Activated CD8-positive, alpha-beta memory T cell treated with anti-CD3 and anti-CD28 coated beads for 1 hour (primary cell): ENCODE measurements at regions not wholly inside any gene's neighbourhood (a gene's known extent, or its start where the extent isn't known, plus 50 kb on each side); places are given as distances from the start of the nearest gene placed in this dataset.
"Not testable (repeated sequence)": the region's sequence is repeated elsewhere in the genome, so short reads cannot be mapped to it uniquely, and the experiment has no call there.

Source experiments
- DNase-seq, 2 donors: peaks; one replicate each; pipeline ENCODE4 v3.0.0-alpha.2; 2020; ENCODE audit warnings: low read depth in 1 of 2; ENCODE audit errors: extremely low read depth in 1 of 2

DNA sequence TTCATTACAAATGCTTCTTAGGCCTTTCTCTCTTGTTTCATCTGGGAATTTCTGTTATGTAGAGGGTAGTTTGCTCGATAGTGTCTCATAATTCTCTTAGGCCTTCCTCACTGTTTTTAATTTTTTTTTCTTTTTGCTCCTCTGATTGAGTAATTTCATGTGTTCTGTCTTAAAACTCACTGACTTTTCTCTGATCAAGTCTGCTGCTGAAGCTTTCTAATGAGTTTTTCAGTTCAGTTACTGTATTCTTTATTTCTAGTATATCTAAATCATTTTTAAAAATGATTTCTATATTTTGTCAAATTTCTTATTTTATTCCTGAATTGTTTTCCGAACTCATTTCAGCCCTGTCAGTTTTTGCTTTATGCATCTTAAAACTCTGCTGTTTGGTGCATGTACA is 228.0 kb downstream of the MID1IP1 start:
- no peak for DNase-seq

DNA sequence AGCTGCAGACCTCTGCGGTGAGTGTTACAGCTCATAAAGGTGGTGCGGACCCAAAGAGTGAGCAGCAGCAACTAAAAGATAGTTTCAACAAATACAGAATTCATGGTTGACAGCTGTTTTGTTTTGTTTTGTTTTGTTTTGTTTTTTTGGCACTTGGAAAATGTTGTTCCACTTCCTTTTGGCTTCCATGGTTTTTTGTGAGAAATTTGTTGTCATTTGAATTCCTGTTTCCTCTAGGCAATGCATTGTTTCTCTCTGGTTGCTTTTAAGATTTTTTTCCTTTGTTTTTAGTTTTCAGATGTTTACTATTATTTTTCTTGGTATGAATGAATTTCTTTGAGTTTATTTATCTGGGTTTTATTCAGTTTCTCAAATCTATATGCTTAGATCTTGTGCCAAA is 229.4 kb downstream of the MID1IP1 start:
- no peak for DNase-seq

GRCh38 chrX:39039890-39040289 is 238.6 kb downstream of the MID1IP1 start:
- DNase-seq, result no peak

DNA sequence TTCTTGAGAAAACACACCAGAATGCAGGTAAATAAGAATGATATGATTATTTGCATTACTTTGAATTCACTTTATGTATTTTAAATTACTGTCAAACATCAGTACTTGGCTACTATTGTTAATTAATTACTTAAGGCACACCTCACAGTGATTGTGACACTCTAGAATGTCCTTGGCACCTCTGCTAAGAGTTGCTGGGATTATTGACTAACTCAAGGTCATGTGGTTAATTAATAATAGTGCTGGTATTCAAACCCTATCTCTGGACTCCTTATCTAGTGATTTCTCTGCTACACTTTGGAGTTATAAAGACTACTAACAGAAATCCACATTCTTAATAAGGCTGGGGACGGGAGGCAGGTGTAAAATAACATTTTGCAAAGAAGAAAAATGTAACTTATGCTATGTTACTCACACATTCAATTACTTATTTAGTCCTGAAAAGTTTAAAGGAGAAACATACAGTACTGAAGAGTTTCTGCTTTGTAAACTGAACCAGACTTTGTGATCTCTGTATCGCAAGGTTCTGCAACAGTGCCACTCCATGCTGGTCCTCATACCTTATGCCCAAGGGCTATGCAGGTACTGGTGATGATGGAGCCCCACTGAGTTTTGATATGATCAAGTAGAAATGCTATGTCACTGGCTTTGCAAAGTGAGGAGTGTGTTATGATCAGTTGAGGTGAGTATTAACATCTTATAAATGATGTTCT is 242.7 kb downstream of the MID1IP1 start:
- no peak for DNase-seq

GRCh38 chrX:39047174-39047573 is 245.9 kb downstream of the MID1IP1 start:
- DNase-seq, result no peak

- DNase-seq, result no peak
Observed at GRCh38 chrX:39049975-39050374, 248.7 kb downstream of the MID1IP1 start.

GRCh38 chrX:39050427-39050826 is 249.2 kb downstream of the MID1IP1 start:
- no peak for DNase-seq

DNA sequence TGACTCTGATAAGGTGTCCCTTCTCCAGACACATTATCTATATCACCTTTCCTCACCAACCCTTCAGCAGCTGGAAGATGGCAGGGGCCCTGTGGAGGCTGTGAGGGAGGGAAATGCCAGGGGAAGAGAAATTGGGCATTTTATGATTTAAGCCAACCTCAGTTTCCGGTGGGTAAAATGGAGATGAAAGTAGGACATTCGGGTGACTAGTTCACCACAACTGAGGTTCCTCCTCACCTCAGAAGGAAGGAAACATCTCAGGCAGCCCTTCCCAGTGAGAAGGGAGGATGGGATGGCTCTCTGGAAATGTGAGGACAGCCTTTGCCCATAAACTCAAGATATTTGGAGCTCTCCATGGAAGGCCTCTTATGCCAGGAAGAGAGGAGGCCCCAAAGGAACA is 251.5 kb downstream of the MID1IP1 start:
- no peak for DNase-seq

GRCh38 chrX:39058724-39059123 is 257.5 kb downstream of the MID1IP1 start:
- no peak for DNase-seq

DNA sequence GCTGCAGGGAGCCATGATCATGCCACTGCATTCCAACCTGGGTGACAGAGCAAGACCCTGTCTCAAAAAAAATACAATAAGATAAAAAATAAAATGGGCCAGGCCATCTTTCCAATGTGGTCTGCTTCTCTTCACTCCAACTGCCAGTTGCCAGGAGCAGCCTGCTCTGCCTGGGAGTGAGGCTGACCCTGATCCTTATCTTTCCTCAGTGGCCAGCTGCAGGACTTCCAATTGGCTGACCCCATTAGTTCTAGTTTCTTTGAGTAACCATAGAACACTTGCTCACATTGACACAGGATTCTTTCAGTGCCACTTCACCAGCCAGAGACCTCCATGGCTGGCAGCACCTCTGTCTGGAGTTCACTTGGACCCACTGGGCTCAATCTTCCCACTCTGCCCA is 258.6 kb downstream of the MID1IP1 start:
- no peak for DNase-seq

- DNase-seq, result no peak
Observed at GRCh38 chrX:39063037-39063436, 261.8 kb downstream of the MID1IP1 start.

DNA sequence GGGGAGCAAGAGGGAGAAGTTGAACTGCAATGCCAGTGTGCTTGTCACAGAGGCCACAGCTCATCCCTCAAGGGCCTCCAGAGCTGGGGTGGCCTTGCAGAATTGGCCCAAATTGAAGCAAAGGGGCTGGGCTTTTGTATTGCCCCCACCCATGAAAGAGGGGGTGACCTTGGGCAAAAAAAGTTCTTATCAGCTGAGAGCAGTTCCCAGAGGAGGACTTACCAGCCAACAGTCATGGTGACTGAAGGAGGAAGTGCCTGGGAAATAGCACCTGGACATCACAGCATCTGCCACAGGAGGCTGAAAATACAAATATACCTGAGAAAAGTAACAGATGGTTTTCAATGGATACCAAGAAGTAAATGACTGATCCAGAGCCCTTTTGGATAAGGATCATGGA is 262.4 kb downstream of the MID1IP1 start:
- DNase-seq, result no peak

DNA sequence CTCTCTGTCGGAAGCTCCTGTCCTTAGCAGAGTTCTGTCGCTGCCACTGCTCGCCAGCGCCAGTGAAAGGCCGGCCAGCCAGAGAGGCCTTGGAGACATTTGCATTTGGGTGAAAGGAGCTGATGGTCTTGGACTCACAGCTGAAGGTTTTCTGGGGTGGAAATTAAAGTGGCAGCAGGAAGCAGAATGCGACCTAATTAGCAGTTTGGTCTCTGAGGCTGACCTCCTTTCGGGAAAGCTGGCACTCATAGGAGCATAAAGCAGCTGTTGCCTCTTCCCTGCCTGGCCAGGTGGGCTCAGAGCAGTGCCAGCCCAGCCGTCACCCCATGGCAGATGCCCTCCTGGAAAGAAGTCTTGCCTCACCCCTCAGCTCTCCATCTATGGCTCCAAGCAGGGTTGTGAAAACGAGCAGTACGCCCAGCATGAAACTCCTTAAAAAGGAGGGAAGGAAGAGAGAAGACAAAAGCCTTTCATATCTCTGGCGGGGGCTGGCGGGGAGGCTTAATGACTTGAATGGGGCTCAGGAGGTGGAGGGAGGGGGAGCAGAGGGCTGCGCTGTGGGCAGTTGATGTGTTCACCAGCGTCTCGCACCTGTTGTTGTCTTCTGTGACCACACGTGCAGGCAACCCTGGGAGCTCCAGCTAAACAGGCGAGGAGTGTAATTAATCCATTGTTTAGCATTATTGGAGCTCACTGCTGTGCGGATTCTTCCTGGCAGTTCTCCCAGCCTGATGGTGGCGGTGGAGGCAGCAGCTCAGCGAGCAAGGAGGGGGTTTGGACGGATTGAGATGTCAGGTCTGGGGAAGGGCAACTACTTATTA is 264.0 kb downstream of the MID1IP1 start:
- DNase-seq, result no peak

GRCh38 chrX:39067866-39068265 is 266.6 kb downstream of the MID1IP1 start:
- no peak for DNase-seq

GRCh38 chrX:39068634-39069033 is 267.4 kb downstream of the MID1IP1 start:
- not testable (repeated sequence) for DNase-seq

DNA sequence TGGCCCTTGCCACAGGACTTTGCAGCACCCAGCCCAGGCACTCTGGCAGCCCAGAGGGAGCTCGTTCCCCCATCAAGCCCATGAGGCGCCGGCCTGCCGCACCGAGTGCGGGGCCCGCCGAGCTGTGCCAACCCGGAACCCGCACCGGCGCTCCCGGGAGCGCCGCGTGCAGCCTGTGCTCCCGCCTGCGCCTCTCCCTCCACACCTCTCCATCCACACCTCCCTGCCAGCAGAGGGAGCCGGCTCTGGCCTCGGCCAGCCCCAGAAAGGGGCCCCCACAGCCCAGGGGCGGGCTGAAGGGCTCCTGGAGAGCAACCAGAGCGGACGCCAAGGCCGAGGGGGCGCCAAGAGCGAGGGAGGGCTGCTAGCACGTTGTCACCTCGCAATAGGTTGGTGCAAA is 268.8 kb downstream of the MID1IP1 start:
- DNase-seq, result no peak

DNA sequence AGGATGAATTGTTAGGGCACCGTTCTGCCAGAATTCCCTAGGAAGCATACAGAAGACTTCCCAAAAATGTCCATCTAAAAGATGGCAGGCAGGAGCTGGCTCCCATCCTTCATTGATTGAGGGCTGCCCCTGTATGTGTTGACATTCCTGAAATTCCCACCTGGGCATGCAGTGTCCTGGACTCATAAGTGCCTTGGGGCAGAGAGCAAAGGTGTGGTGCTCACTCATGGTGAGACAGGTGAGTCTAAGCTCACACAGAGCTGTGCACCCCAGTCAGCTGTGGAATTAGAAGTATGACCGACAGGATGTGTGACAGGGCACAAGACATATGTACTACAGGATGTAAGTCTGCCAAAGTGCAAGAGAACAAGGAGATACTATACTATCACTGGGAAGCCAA is 271.9 kb downstream of the MID1IP1 start:
- DNase-seq, result no peak

- DNase-seq, result no peak
Observed at GRCh38 chrX:39096599-39096998, 295.3 kb downstream of the MID1IP1 start.

- DNase-seq, result no peak
Observed at GRCh38 chrX:39104745-39105144, 303.5 kb downstream of the MID1IP1 start.

GRCh38 chrX:39112143-39112542 is 310.9 kb downstream of the MID1IP1 start:
- DNase-seq, result no peak

- no peak for DNase-seq
Observed at GRCh38 chrX:39115166-39115565, 313.9 kb downstream of the MID1IP1 start.

GRCh38 chrX:39117101-39117500 is 315.8 kb downstream of the MID1IP1 start:
- DNase-seq, result no peak
